HG02938 (cell line): ENCODE measurements at regions not wholly inside any gene's neighbourhood (a gene's known extent, or its start where the extent isn't known, plus 50 kb on each side); places are given as distances from the start of the nearest gene placed in this dataset.
"Not testable (repeated sequence)": the region's sequence is repeated elsewhere in the genome, so short reads cannot be mapped to it uniquely, and the experiment has no call there.

Experiments
- ATAC-seq: cut with Tn5 transposase; IDR thresholded peaks from one replicate; pipeline ENCODE4 v1.9.1; 2021; ENCODE audit warnings: mild to moderate bottlenecking, moderate library complexity; ENCODE audit not compliant: unreplicated experiment

GRCh38 chr7:93830141-93830925 is 60.2 kb downstream of the TFPI2 start:
- ATAC-seq: no peak

GRCh38 chr7:93828260-93828659 is 62.3 kb downstream of the TFPI2 start:
- ATAC-seq: no peak

GRCh38 chr7:93823621-93824020 is 66.9 kb downstream of the TFPI2 start:
- no peak for ATAC-seq

GRCh38 chr7:93821463-93821862 is 69.1 kb downstream of the TFPI2 start:
- ATAC-seq: no peak

GRCh38 chr7:93819699-93820098 is 70.9 kb downstream of the TFPI2 start:
- no peak for ATAC-seq

- ATAC-seq: no peak
Measured at GRCh38 chr7:93817526-93817925, 73.0 kb downstream of the TFPI2 start.

- ATAC-seq: no peak
Measured at GRCh38 chr7:93817004-93817403, 73.5 kb downstream of the TFPI2 start.

GRCh38 chr7:93813514-93813913 is 77.0 kb downstream of the TFPI2 start:
- ATAC-seq: no peak

GRCh38 chr7:93812061-93812460 is 78.5 kb downstream of the TFPI2 start:
- ATAC-seq: no peak

- no peak for ATAC-seq
Measured at GRCh38 chr7:93811198-93811597, 79.4 kb downstream of the TFPI2 start.

- no peak for ATAC-seq
Measured at GRCh38 chr7:93810561-93810960, 80.0 kb downstream of the TFPI2 start.

GRCh38 chr7:93804726-93805125 is 85.8 kb downstream of the TFPI2 start:
- ATAC-seq: no peak

- no peak for ATAC-seq
Measured at GRCh38 chr7:93799750-93800357, 90.7 kb downstream of the TFPI2 start.

- ATAC-seq: not testable (repeated sequence)
Measured at GRCh38 chr7:93793084-93793697, 97.4 kb downstream of the TFPI2 start.

GRCh38 chr7:93779115-93779514 is 111.4 kb downstream of the TFPI2 start:
- ATAC-seq: no peak

GRCh38 chr7:93778384-93778783 is 112.2 kb downstream of the TFPI2 start:
- no peak for ATAC-seq

GRCh38 chr7:93773446-93773845 is 117.1 kb downstream of the TFPI2 start:
- ATAC-seq: no peak

GRCh38 chr7:93765475-93765874 is 125.1 kb downstream of the TFPI2 start:
- no peak for ATAC-seq

GRCh38 chr7:93758631-93759030 is 131.9 kb downstream of the TFPI2 start:
- ATAC-seq: no peak

GRCh38 chr7:93757426-93757825 is 133.1 kb downstream of the TFPI2 start:
- ATAC-seq: no peak

GRCh38 chr7:93756890-93757289 is 133.7 kb downstream of the TFPI2 start:
- no peak for ATAC-seq

- no peak for ATAC-seq
Measured at GRCh38 chr7:93751421-93751820, 139.1 kb downstream of the TFPI2 start.
